ENCODE measurements at regions not wholly inside any gene's neighbourhood (a gene's known extent, or its start where the extent isn't known, plus 50 kb on each side); places are given as distances from the start of the nearest gene placed in this dataset.

- no peak for DNase-seq (ENCODE audit: low read depth, low spot score)
Measured at GRCh38 chr16:5863071-5863606, 765.5 kb upstream of the EEF2KMT start.

DNA sequence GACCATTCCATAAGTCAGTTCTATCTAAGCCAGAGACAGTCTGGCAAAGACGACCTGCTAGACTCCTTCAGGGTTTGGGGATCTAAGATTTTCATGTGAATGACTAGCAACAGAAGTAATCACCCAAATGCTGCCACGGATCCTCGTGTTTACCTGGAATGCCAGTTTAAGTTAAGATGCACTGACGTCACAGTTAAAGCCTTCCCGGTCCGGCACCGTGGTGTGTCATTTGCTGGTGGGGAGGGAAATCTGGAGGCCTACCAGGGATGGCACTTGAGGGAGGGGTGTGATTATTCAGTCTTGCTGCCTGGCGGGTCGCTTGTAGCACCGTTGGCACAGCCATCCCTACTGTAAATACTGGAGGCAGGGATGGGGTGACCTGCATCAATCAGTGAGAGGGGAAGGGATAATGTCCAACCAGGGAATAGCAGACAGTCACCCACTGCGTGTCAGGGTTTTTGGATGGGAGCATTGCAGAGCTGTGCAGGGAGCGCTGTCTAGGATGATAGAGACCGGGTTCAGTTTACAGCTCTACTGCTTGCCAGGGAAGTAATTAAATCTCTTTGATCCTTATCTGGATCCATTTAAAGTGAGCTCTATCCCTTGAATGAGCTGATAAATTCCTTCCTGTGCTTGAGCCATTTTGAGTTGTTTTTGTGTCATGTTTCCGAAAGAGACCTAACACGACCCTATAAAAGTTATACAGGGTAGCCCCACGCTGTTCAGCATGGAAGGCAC lies 764.7 kb upstream of the EEF2KMT start:
- DNase-seq (ENCODE audit: low read depth, low spot score), result no peak

DNA sequence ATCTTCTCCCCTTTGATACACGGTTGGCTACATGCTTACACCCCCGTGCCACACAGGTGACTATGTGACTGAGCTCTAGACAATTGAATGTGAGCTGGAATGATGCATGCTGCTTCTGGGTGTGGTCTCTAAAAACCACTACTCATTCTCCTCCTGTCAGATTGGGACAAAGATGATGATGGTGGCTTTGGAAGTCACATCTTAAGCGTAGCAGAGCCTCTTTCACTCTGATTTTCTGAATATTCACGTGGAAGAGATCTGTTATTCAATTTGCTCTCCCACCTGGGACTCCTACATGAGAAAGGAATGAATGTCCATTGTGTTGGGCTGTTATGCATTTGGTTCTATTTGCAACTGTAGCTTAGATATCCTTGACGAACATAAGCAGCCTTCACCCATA lies 763.6 kb upstream of the EEF2KMT start:
- no peak for DNase-seq (ENCODE audit: low read depth, low spot score)

DNA sequence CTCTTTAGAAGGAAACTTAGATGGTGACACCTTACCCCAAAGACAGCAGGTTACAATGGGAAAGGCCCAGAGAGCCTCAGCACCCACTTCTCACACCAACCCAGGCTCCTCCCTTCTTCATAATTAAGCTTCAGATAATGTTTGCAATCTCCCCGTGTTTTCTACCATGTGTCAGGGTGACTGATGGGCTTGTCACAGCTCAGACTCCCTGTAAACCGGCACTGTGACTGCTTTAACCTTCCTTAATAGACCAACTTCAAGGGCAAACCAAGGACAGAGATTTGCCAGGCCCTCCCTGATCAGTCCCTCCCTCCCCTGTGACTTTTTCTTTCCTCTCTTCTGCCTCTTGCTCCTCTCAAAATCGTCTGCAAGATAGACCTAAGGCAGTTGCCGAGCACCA lies 760.6 kb upstream of the EEF2KMT start:
- no peak for DNase-seq (ENCODE audit: low read depth, low spot score)

- DNase-seq (ENCODE audit: low read depth, low spot score), result no peak
Measured at GRCh38 chr16:5854027-5854426, 756.4 kb upstream of the EEF2KMT start.

GRCh38 chr16:5852151-5852550 lies 754.6 kb upstream of the EEF2KMT start:
- DNase-seq (ENCODE audit: low read depth, low spot score), result no peak

DNA sequence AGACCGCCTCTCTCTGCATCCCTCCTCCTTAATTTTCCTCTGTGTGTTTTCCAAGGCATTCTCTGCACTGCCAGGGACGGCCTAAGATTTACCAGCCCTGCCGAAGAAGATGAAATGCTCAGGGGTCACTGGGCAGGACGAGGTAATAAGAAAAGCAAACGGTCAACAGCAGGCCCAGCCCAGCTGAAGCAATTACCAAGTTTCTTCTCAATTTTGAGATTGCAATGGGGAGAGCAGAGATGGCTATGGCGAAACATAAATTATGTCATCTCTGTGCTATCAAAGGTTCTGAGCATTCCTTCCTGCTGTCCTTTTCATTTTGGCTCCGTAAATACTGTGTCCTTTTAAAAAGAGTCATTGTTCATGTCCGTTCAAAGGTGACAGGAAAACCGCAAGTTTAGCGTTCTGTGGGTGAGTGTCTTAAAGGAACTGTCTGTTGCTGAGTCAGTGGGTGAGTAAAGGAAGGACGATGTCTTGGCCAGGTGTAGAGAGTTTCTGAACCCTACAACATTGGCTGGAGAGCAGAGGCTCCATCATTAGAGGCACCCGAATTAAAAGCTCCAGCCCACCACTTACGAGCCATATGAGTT lies 753.9 kb upstream of the EEF2KMT start:
- no peak for DNase-seq (ENCODE audit: low read depth, low spot score)

DNA sequence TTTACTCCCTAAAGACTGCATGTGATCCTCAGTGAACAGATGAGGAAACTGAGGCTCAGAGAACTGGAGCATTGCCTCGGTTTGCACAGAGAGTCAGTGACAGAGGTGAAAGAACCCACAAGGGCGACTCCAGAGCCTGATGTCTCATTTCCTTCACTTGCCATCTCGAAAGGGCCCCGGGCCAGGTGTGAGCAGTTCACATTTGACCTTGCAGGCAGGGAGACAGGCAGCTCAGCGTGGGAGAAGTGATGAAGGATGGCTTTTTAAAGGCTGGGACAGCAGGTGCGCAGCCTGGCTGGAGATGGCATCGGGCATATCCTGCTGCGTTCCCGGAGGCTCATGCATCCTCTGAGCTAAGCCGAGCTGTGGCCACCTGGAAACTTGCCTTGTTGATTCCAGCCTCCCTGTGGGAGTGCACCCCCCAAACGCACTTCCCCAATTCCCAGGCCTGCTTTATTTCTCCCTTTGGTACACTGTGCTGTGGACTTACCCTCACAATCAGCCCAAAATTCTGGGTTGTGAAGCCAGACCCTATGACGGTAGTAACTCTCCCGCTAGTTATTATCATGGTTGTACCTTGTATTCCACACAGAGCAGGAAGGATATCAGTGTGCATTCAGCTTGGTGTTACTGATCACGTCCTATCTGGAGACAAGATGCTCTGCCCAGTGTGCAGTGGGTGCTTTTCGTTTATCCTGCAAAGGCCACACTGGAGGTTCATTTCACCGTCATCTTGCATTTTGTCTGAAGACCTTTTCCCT lies 753.2 kb upstream of the EEF2KMT start:
- no peak for DNase-seq (ENCODE audit: low read depth, low spot score)

DNA sequence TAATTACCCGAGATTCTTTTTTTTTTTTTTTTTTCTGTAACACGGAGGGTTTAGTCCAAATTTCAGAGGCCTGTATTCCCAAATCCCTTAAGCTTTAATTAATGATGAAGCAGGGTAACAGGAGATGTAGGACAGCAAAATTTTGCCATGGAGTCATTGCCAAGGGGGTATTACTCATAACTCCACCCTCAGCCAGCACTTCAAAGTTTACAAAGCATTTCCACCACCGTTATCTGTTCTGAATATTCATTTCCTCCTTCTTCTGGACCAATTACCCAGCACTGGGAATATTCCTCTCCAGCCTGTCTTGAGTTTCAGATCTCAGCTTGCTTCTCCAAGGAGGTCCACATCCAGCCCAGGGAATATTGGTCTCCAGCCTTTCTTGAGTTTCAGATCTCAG lies 747.5 kb upstream of the EEF2KMT start:
- DNase-seq (ENCODE audit: low read depth, low spot score), result no peak

DNA sequence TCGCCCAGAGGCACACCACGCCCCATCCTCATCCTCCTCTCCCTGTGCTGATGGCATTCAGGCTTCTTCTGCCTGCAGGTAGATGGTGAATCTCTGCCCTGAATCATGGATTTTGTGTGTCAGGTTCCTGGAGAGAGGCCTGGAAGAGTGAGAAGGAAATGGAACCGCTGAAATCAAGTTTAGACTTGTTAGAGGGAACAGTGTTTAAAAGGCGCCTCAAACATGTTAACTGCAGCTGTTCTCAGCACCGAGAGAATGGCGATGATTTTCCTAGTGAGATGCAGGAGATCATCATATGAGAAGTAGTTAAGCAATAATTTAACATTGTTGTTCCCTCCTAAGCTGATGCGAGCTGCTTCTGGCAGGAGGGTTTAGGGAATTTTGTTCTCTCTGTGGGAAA lies 744.4 kb upstream of the EEF2KMT start:
- no peak for DNase-seq (ENCODE audit: low read depth, low spot score)

DNA sequence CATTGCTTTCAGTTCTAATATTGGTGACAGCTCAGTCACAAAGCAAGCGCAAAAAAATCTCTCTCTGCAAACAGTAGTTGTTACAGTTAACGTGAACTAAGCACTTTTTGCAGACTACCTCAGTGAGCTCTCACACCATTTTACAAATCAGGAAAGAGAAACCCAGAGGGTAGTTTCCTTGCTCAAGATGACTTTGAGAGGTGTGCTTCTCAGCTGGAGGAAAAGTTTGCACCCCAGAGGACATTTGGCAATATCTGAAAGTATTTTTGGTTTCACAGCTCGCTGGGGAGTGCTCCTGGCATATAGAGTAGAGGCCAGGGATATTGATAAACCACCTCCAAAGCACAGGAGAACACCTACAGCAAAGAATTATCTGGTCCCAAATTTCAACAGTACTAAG lies 741.1 kb upstream of the EEF2KMT start:
- DNase-seq (ENCODE audit: low read depth, low spot score), result no peak

DNA sequence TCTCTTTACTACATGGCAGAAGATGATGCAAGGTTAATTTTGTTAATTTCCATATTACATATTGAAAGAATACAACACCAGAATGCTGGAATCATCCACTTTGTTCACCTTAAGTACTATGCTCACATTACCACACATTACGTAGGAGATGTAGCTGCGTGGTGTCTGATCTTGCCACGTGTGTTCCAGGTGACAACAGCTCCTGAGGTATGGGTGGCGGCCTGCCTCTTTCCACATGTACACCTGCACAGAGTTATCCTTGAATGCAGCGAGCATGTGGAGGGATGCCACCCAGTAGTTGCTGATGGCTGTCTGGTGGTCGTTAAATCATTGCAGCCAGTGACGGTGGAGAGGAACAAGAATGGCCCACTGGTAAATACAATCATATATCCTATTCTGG lies 740.5 kb upstream of the EEF2KMT start:
- DNase-seq (ENCODE audit: low read depth, low spot score), result no peak

- DNase-seq (ENCODE audit: low read depth, low spot score), result no peak
Measured at GRCh38 chr16:5837007-5837670, 739.5 kb upstream of the EEF2KMT start.

DNA sequence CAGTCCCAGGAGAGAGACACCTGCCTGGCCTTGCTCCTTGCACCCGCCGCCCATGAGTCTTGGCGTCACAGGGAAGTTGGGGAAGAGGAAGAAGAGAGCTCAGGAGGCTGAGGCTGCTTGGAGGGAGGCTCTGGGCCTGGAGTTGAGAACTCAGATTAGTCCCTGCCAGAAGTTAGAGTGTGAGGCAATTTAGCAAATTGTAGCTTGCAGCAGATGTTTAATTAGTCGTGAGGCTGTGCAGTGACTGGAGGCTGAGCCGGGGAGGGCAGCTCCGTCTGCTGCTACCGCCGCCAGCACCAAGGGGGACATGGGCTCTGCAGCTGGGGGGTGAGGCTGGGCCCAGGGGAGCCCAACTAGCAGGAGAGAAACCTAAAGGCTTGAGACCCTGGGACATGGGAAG lies 738.3 kb upstream of the EEF2KMT start:
- no peak for DNase-seq (ENCODE audit: low read depth, low spot score)

DNA sequence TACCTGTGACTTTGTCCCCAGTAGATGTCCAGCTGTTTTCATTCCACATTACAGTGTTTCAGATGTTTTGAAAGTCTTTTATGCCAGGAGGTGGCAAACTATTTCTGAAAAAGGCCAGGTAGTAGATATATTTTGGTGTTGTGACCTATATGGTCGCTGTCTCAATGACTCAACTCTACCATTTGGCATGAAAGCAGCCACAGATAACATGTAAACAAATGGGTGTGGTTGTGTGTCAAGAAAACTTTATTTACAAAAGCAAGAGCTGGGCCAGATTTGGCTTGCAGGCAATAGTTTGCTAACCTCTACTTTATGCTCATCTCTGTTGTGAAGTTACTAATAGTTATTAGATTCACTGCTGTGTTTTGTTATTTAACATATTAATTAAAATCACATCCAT lies 728.7 kb upstream of the EEF2KMT start:
- DNase-seq (ENCODE audit: low read depth, low spot score), result no peak

- DNase-seq (ENCODE audit: low read depth, low spot score), result no peak
Measured at GRCh38 chr16:5820472-5820871, 722.9 kb upstream of the EEF2KMT start.

DNA sequence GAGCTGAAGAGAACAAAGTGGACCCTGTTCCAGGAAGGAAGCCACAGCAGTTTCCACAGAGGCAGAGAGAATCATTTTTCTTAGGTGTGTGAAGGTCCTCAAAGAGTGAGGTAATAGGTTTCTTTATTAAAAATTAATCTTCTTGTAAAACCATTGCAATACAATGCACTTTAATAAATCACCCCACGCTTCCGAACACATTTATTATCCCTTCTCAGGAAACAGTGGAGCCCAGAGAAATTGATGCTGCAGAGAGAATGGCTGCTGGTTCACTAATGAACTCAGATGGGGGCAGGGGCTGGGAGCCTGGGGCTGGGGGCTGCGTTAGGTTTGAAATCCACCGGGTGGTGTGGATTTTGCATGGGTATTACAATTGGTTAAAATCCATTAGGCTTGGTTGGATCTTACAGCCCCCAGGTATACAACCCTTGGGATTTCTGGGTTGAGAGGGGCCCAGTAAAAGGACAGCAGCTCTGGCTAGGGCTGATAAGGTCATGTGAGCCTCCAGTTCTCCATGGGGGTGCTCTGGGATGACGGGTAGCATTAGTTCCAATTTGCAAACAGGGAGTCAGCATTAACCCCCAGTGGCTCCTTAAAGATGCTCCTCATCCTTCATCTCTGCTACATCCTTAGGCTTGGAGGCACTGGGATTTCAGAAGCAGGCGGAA lies 718.1 kb upstream of the EEF2KMT start:
- DNase-seq (ENCODE audit: low read depth, low spot score), result no peak

DNA sequence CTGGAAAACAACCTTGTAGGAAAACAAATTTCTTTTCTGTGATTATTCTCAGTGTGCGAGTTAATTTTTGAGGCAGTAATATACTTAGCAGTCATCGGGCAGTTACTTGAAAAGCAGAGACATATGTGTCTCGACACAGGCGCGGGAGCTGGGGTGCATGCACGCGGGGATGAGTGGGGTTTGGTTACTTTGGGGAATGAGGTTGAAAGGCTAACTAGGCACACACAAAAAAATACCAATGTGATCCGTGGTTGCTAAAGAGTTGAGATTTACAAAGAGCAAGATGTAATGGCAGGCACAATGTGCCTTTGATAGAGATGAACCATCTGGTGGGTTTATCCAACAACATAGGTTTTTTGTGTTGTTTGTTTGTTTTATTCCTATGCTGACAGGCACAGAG lies 703.8 kb upstream of the EEF2KMT start:
- no peak for DNase-seq (ENCODE audit: low read depth, low spot score)

DNA sequence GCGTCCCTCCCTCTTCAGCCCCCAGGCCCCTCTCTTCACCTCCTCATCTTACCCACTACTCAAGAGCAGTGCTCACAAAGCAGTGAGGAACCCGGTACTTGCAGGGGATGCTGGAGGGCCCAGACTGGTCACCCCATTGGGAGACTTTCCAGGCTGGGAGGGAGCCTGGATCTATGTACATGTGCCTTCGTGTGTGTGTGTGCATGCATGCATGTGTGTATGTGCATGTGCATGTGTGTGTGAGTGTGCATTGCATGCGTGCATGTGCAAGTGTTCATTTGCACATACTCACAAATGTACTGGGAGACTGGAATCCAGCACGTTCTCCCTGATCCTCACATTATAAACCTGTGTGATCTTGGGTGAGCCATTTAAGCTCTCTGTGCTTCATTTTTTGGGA lies 696.0 kb upstream of the EEF2KMT start:
- DNase-seq (ENCODE audit: low read depth, low spot score), result no peak

DNA sequence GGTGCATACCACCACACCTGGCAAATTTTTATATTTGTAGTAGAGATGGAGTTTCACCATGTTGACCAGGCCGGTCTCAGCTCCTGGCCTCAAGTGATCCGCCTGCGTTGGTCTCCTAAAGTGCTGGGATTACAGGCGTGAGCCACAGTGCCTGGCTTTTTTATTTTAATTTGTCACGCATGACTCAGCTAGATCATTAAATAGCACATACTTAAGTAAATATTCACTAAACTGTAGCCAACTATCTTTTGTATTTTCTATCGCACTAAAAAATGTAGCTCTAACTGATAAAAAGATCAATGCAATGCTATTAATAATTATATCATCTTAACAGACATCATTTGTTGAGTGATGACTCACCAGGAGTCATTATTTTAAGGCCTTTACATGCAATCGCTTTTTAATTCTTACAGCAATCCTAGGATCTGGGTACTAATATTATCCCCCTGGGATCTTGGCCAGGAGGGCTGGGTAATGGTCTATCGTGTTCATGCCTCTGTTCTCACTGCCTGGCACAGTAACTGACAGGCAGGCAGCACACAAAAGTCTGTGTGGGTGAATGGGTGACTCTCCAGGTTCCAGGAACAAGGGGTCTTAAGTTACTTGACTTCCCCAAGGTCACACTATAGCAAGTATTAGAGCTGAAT lies 693.5 kb upstream of the EEF2KMT start:
- DNase-seq (ENCODE audit: low read depth, low spot score), result no peak

DNA sequence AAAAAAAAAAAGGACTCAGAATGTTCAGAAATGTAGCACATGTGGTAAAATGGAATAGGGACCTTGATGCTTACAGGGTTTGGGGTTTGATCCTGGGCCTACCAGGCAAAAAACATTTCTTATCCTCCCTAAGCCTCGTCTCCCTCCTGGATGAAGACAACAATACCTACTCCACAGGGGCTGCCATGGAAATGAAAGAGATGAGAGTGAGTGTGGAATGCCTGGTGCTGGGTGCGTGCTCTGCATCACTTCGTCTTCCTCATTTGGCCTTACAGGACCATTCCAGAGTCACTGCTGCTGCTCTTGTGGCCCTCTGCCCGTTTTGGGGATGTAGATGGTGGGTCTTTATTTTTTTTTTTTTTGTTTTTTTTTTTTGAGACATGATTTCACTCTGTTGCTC lies 692.9 kb upstream of the EEF2KMT start:
- no peak for DNase-seq (ENCODE audit: low read depth, low spot score)

All from activated naive CD8-positive, alpha-beta T cell treated with anti-CD3 and anti-CD28 coated beads, Interleukin-2, amount 50 U/mL, for 16 hours (primary cell).